K562 (cell line): ENCODE measurements at regions not wholly inside any gene's neighbourhood (a gene's known extent, or its start where the extent isn't known, plus 50 kb on each side); places are given as distances from the start of the nearest gene placed in this dataset.
"Not testable (repeated sequence)": the region's sequence is repeated elsewhere in the genome, so short reads cannot be mapped to it uniquely, and the experiment has no call there.

ENCODE experiments used
- ATAC-seq: fragments of 200-7000 bp; cut with Tn5 transposase; 3 replicates; pipeline ENCODE4 v1.9.1; 2020; ENCODE audit warnings: moderate library complexity
- BruUV-seq: library from RNA; stranded (reverse); fragments of 400-500 nt; replicated peaks from 2 replicates; lab custom pipeline; 2021; lab: Mats Ljungman, UMichigan
- CTCF ChIA-PET: fragments of 300-600 bp; formaldehyde crosslinking; extraction: SDS; loops from one replicate; lab custom pipeline; 2021; ENCODE audit warnings: low intra/inter-chr PET ratio; lab: Yijun Ruan, JAX
- POLR2A ChIA-PET: fragments of 300-600, 350-650 bp; sonication (Branson Sonifier 250); formaldehyde crosslinking; extraction: SDS; loops from one replicate; lab custom pipeline; 2021; ENCODE audit warnings: antibody characterized with exemption, inconsistent platforms; lab: Yijun Ruan, JAX
- DNase-seq, 4 experiments: peaks; one replicate each; pipeline versions ENCODE4 v3.0.0 to v3.0.0-alpha.2; 2011 to 2018; ENCODE audit warnings: low spot score in 3 of 4, mixed read lengths in 3 of 4; ENCODE audit errors: extremely low read depth in 1 of 4
- FAIRE-seq: peaks from 2 replicates; lab custom pipeline; 2011; peaks lifted over from hg19 to GRCh38; lab: Jason Lieb, UNC
- H2AFZ ChIP-seq: 2 replicates; pipeline ENCODE4 v1.6.0; 2011; ENCODE audit warnings: low read depth, low read length, control low read depth, inconsistent platforms
- H3K27ac ChIP-seq: fragments of 200-600 bp; 3 replicates; pipeline ENCODE4 v1.8.0; 2011; ENCODE audit warnings: low read depth, mild to moderate bottlenecking, control low read depth, inconsistent platforms, low read length, moderate library complexity, mixed read lengths; ENCODE audit errors: extremely low read depth
- H3K27me3 ChIP-seq, 2 experiments: fragments of 300-600 bp in 1 of 2; 2 replicates in 1 of 2; 3 replicates in 1 of 2; pipeline versions ENCODE4 v1.6.0 to v1.8.0; 2011; ENCODE audit warnings: inconsistent platforms in 2 of 2, low read length in 2 of 2, mild to moderate bottlenecking in 1 of 2, mixed read lengths in 1 of 2, moderate library complexity in 1 of 2; ENCODE audit not compliant: control insufficient read depth in 2 of 2, insufficient read depth in 2 of 2
- H3K36me3 ChIP-seq: fragments of 300-600 bp; 3 replicates; pipeline ENCODE4 v1.8.0; 2011; ENCODE audit warnings: mild to moderate bottlenecking, low read length, inconsistent platforms; ENCODE audit not compliant: control insufficient read depth, insufficient read depth
- H3K4me1 ChIP-seq, 2 experiments: fragments of 200-600 bp in 1 of 2; replicated peaks in 1 of 2; 2 replicates in 1 of 2; 3 replicates in 1 of 2; pipeline versions ENCODE4 v1.5.1 to v1.8.0; 2011; ENCODE audit warnings: inconsistent platforms in 2 of 2, low read length in 2 of 2, mild to moderate bottlenecking in 1 of 2, mixed read lengths in 1 of 2, moderate library complexity in 1 of 2; ENCODE audit not compliant: control insufficient read depth in 2 of 2, insufficient read depth in 2 of 2
- H3K4me2 ChIP-seq: 2 replicates; pipeline ENCODE4 v1.6.1; 2011; ENCODE audit warnings: low read length, control low read depth, inconsistent platforms, mixed read lengths; ENCODE audit not compliant: insufficient read depth
- H3K4me3 ChIP-seq: fragments of 200-600 bp; sonication (generic), shearing (Covaris generic); 2 replicates; pipeline ENCODE4 v1.5.1; 2016; ENCODE audit warnings: control low read depth, inconsistent platforms
- H3K79me2 ChIP-seq: fragments of 200-600 bp; 3 replicates; pipeline ENCODE4 v1.8.0; 2011; ENCODE audit warnings: low read length, inconsistent platforms; ENCODE audit not compliant: control insufficient read depth, insufficient read depth
- H3K9ac ChIP-seq, 2 experiments: 2 replicates each; pipeline versions ENCODE4 v1.6.0 to v1.6.1; 2011; ENCODE audit warnings: low read depth in 2 of 2, low read length in 2 of 2, control low read depth in 1 of 2, inconsistent platforms in 1 of 2, mild to moderate bottlenecking in 1 of 2, mixed read lengths in 1 of 2; ENCODE audit not compliant: insufficient read depth in 1 of 2
- H3K9me1 ChIP-seq: one replicate; pipeline ENCODE4 v1.6.0; 2011; ENCODE audit warnings: inconsistent platforms, mild to moderate bottlenecking, low read length, moderate library complexity; ENCODE audit not compliant: control insufficient read depth, insufficient read depth
- H3K9me3 ChIP-seq: replicated peaks from 2 replicates; pipeline ENCODE4 v1.5.1; 2011; ENCODE audit warnings: low read depth, low read length, inconsistent platforms; ENCODE audit not compliant: control insufficient read depth, insufficient read depth
- H4K20me1 ChIP-seq: replicated peaks from 2 replicates; pipeline ENCODE4 v1.6.1; 2011; ENCODE audit warnings: low read length, inconsistent platforms, mixed read lengths; ENCODE audit not compliant: control insufficient read depth, insufficient read depth
- EP300 ChIP-seq: IDR thresholded peaks from 2 replicates; pipeline ENCODE4 v1.6.1; 2012; ENCODE audit warnings: low read length, improper control_type of control experiment
- HDAC3 ChIP-seq: fragments of 450-650 bp; IDR thresholded peaks from 2 replicates; pipeline ENCODE4 v1.6.1; 2018; ENCODE audit warnings: borderline replicate concordance, mild to moderate bottlenecking, moderate library complexity; ENCODE audit not compliant: partially characterized antibody
- ZNF41 ChIP-seq: fragments of 250-450 bp; sonication (Bioruptor Pico); conservative IDR thresholded peaks from 2 replicates; pipeline ENCODE4 v1.4.0; 2020; ENCODE audit warnings: mild to moderate bottlenecking
- ZNF830 ChIP-seq: fragments of 250-450 bp; sonication (Bioruptor Pico); IDR thresholded peaks from 2 replicates; pipeline ENCODE4 v1.5.0; 2021; ENCODE audit warnings: mild to moderate bottlenecking
- WGBS: fragments of 100-300 bp; shearing (Covaris generic); methylation state at CpG from one replicate; pipeline ENCODE4 v1.1.6; 2016; ENCODE audit warnings: low coverage, mixed read lengths; ENCODE audit not compliant: insufficient coverage; ENCODE audit errors: missing lambda C conversion rate; 5-methylcytosine and 5-hydroxymethylcytosine counted together
- in situ Hi-C: fragments of 300-500 bp; cut with MboI; formaldehyde crosslinking; loops from 4 replicates; pipeline ENCODE4 v1.15.0; 2018; ENCODE audit warnings: inconsistent platforms, mixed read lengths
- intact Hi-C: fragments of 100-400 bp; cut with micrococcal nuclease; formaldehyde crosslinking; loops from 2 replicates; pipeline ENCODE4 v1.14.2; 2022
- TF ChIP-seq, protein P1 (sequence below), 3 experiments: IDR thresholded peaks in 2 of 3; conservative IDR thresholded peaks in 1 of 3; 2 replicates each; pipeline ENCODE4 v1.5.1; 2011 to 2012; ENCODE audit warnings: low read length in 3 of 3, mild to moderate bottlenecking in 3 of 3, control low read depth in 2 of 3, improper control_type of control experiment in 1 of 3, inconsistent platforms in 1 of 3, low read depth in 1 of 3, mixed read lengths in 1 of 3, moderate library complexity in 1 of 3; ENCODE audit not compliant: insufficient read depth in 2 of 3

DNA sequence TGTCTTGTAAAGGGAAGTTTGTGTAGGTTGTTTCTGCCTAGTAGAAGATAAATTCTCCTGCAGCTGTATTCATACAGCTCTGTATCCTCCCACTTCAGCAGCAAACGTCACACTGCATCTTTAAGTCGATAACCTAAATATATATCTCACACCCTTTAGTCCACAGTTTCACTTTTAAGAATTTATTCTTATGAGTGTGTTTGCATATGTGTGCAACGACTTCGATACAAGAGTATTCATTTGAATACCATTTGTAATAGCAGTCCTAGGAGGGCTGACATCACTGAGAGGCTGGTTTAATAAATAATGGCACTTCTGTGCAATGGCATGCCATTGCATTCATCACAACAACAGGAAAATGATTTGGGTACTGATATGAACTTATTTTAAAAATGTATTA lies 63.8 kb upstream of the MSH6 start:
- WGBS: 0% methylated on average over 4 of the region's 4 CpGs

DNA sequence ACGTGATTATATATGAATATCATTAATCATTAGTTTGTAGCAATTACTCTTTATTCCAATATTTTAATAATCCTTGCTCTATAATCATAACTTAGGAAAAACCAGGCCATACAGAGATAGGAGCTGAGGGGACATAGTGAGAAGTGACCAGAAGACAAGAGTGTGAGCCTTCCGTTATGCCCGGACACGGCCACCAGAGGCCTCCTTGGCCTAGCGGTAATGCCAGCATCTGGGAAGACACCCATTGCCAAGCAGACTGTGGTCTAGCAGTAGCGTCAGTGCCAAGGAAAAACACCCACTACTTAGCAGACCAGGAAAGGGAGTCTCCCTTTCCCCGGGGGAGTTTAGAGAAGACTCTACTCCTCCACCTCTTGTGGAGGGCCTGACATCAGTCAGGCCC lies 66.6 kb upstream of the MSH6 start:
- ATAC-seq, intact Hi-C loops, H3K9me1 ChIP-seq, in situ Hi-C loops, H2AFZ ChIP-seq, H4K20me1 ChIP-seq, H3K27me3 ChIP-seq, H3K27ac ChIP-seq, H3K9ac ChIP-seq, FAIRE-seq, CTCF ChIA-PET, H3K36me3 ChIP-seq, H3K4me3 ChIP-seq, BruUV-seq, DNase-seq, H3K4me2 ChIP-seq, H3K79me2 ChIP-seq, H3K4me1 ChIP-seq, H3K9me3 ChIP-seq: not testable (repeated sequence)
- WGBS: 3% methylated on average over 6 of the region's 7 CpGs
- POLR2A ChIA-PET: interaction anchor here (0.9 kb wide), 1 partner anchor 9 kb away, joined by 4 read pairs; no protein-coding TSS in a partner anchor
- TF ChIP-seq, protein P1, sequence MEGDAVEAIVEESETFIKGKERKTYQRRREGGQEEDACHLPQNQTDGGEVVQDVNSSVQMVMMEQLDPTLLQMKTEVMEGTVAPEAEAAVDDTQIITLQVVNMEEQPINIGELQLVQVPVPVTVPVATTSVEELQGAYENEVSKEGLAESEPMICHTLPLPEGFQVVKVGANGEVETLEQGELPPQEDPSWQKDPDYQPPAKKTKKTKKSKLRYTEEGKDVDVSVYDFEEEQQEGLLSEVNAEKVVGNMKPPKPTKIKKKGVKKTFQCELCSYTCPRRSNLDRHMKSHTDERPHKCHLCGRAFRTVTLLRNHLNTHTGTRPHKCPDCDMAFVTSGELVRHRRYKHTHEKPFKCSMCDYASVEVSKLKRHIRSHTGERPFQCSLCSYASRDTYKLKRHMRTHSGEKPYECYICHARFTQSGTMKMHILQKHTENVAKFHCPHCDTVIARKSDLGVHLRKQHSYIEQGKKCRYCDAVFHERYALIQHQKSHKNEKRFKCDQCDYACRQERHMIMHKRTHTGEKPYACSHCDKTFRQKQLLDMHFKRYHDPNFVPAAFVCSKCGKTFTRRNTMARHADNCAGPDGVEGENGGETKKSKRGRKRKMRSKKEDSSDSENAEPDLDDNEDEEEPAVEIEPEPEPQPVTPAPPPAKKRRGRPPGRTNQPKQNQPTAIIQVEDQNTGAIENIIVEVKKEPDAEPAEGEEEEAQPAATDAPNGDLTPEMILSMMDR (IDR thresholded peaks at IDR 0.05 in 2 of 3, conservative IDR thresholded peaks at IDR 0.05 in 1 of 3; ENCODE audit: insufficient read depth in 2 of 3, low read depth in 1 of 3, low read length in 3 of 3): peak in 2 of 3 experiments; percentile 8 to 10; a peak in 1 of 6 replicates

More for the DNA sequence above, 63.8 kb upstream of the MSH6 start:
- H3K79me2 ChIP-seq: no peaks in the 10 kb centered on the region
- H3K4me3 ChIP-seq: no peak overlapping the region
- no peaks in the 10 kb centered on the region for H4K20me1 ChIP-seq
- no peak overlapping the region for H3K4me2 ChIP-seq
- no peaks in the 10 kb centered on the region for H3K36me3 ChIP-seq
- no TSS peak for BruUV-seq
- DNase-seq (no peak), ATAC-seq (no peak), FAIRE-seq (no peak)
- peaks cover 6 to 23% of the 10 kb centered on the region in 2 experiments; a peak in 4 of 5 replicates for H3K27me3 ChIP-seq
- ChIA-PET POLR2A (interaction anchor here (0.6 kb wide), 1 partner anchor 41 kb away, joined by 3 read pairs; no protein-coding TSS in a partner anchor), CTCF (no interaction called here)
- H3K9me1 ChIP-seq: no peaks in the 10 kb centered on the region
- H3K9me3 ChIP-seq: no peaks in the 10 kb centered on the region
- intact Hi-C loops (no loop called here), in situ Hi-C loops (no loop called here)
- TF ChIP-seq HDAC3 (no peak), EP300 (no peak), ZNF41 (no peak), ZNF830 (no peak)
- no peaks in the 10 kb centered on the region for H3K4me1 ChIP-seq
- H3K9ac ChIP-seq: no peak overlapping the region
- no peak overlapping the region for H2AFZ ChIP-seq
- H3K27ac ChIP-seq: no peak overlapping the region
